ENCODE measurements at regions not wholly inside any gene's neighbourhood (a gene's known extent, or its start where the extent isn't known, plus 50 kb on each side); places are given as distances from the start of the nearest gene placed in this dataset.
"Not testable (repeated sequence)": the region's sequence is repeated elsewhere in the genome, so short reads cannot be mapped to it uniquely, and the experiment has no call there.

DNA sequence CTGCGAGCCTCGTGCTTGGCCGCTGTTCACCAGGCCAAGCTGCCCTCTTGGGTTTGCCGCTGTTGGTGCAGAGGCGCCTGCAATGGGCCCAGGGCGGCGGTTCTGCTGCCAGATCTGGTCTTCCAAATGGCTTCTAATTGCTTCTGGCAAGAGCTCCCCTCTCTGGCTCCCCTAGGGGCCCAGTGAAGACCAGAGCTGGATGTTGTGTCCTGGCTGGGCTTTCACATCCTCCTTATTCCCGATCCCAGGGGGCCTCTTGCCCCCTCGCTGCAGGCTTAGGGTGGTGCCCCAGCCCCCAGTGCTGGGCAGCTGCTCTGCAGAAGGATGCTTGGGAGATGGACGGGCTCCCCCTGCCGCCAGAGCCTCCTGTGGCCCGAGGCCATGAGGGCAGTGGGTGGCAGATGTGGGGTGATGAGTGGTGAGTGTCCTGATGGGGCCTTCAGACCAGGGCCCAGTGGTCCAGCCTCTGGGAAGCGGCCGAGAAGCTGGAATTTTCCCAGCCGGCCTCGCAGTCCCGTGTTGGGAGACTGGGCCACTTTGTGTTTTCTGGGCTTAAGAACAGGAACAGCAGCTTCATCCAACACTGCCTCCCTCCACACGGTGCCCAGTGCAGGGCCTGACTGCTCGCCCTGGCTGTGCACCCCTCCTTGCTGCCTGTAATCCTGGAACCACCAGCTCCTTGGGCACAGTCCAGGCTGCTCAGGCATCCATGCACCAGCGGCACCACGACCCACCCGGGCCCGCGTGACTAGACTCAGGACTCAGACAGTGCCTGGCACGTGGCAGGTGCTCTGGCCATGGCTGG is 194.8 kb downstream of the LAT start:
- TF ChIP-seq CTCF, POLR2A (IDR thresholded peaks at IDR 0.05): not testable (repeated sequence)

Data from uterus (tissue), 2 donors.